Amygdala (tissue), 56 donors: ENCODE measurements at regions not wholly inside any gene's neighbourhood (a gene's known extent, or its start where the extent isn't known, plus 50 kb on each side); places are given as distances from the start of the nearest gene placed in this dataset.
"Not testable (repeated sequence)": the region's sequence is repeated elsewhere in the genome, so short reads cannot be mapped to it uniquely, and the experiment has no call there.

Experiments used
- DNase-seq, 56 donors: peaks; one replicate each; lab custom pipeline; 2025; lab: John Stamatoyannopoulos, UW

DNA sequence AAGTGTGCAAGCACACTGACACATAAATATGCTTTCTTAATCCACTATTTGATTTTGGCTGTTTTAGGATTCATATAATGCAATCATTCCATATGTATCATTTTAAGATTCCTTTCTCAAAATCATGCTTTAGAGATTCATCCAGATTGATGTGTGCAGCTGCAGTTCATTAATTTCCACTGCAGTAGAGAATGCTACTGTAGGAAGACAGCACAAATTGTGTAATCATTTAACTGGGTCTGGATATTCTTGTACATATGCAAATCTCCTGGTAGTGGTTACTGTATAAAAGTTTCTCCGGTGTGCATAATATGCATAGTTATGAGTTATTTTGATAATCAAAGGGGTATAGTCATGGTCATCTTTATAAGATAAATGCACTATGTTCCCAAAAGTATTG lies 502.5 kb upstream of the ACVR2A start:
- DNase-seq = no peak

DNA sequence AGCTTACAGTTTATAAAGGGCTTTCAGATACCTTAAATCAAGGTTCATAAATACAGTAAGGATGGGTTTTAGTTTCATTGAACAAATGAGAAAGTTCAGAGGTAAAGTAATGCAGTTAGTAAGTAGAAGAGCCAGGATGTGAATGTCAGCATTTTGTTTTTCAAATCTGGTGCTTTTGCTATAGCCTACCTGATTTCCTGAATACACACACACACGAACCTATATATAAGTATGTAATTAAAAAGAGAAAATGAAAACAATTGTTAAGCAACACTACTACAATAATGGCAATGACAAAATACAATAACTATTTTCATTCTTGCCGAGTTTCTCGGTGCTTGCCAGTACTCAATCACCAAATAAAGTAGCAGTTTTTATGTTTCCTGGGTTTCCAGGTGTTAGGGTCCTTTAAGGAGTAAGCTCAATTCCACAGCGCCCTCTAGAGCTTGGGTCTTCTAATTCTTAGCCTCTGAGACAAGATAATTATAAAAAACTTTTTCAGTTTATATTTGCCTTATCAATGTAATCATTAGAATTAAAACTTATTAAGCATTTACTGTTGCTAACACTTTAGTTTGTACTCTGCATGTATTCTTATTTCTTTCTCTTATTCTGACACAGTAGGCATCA lies 512.9 kb upstream of the ACVR2A start:
- DNase-seq = peak in 2 of 56 donors; percentile 4 to 25

GRCh38 chr2:147330925-147331324 lies 513.9 kb upstream of the ACVR2A start:
- no peak for DNase-seq

DNA sequence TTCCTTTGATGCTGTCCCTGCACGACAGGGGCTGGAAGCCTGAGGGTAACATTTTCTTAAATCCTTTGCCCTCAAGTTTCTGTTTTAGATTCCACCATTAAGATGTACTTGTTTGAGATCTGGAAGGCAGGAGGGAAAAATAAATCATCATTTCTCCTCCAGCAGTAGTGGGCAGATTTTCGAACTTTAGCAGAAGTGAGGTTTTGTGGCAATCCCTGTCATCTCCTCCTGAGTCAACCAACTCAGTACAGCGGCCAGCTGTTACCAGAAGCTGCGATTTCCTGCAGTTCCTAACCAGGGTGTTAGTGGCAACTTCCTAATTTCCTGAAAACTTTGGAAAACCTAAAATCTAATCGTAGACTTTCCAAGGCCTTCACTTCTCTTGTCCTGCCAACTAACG lies 517.2 kb upstream of the ACVR2A start:
- DNase-seq = no peak

- no peak for DNase-seq
Observed at GRCh38 chr2:147325990-147326389, 518.8 kb upstream of the ACVR2A start.

DNA sequence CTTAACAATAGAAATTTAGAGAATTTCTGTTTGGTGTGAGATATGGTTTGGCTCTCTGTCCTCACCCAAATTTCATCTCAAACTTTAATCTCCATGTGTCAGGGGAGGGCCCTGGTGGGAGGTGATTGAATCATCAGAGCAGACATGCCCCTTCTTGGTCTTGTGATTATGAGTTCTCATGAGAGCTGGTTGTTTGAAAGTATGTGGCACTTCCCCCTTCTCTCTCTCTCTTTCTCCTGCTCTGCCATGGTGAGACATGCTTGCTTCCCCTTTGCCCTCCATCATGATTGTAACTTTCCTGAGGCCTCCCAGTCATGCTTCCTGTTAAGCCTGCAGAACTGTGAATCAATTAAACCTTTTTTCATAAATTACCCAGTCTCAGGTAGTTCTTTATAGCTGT lies 524.7 kb upstream of the ACVR2A start:
- DNase-seq = no peak

DNA sequence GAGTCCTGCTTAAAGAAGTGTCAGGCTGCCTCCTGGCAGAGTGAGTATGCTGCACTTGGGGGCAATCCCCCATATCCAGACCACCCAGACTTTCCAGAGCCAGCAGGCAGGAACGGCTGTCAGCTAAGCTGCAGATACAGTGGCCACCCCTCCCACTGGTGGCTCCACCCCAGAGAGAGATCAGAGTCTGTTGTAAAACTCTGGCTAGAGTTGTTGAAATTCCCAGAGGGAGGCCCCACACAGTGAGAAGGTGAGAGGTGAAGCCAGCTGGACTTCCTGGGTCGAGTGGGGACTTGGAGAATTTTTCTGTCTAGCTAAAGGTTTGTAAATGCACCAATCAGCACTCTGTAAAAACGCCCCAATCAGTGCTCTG lies 533.8 kb upstream of the ACVR2A start:
- DNase-seq = no peak

GRCh38 chr2:147310335-147311057 lies 534.3 kb upstream of the ACVR2A start:
- no peak for DNase-seq

- no peak for DNase-seq
Observed at GRCh38 chr2:147297820-147298219, 547.0 kb upstream of the ACVR2A start.

DNA sequence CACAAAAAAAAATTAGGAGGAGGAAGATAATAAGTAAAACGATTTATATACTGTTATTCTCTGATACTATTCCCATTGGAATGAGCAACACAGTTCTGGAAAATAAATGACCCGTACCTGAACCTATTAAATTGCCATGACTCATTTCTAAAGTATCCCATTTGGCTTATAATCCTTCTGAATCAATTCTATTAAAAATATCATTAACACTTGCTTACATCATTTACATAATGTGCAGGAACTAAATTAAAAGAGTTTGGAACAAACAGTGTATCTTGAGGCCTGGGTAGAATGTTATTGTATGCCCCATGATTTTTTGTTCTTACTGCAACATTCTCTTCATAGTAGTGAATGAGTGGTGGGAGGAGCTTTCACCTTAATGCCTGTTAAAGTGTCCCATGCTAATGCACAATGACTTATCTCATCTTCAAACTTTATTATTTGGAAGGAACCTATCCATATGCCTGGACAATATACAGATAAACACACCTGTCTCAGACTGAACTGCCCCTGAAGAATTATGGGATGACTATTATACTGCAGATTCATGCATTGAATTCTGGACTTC lies 549.9 kb upstream of the ACVR2A start:
- no peak for DNase-seq

- DNase-seq = no peak
Observed at GRCh38 chr2:147293991-147294824, 550.6 kb upstream of the ACVR2A start.

DNA sequence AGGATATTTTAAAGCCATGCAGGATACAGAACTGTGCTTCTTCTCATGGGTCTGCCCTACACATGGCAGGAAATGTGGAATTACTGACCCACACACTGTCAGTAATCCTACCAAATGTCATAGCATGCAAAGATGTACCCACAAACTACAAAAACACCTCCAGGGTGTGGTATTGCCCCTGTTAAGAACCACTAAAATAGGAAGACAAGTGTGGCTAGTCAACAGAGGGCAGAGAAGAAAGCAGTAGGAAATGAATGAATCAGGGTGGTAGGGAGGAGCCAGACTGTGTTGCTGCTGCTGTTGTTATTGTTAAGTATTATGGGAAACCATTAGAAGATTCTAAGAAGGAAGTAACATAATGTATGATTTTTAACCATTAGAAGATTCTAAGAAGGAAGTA lies 556.7 kb upstream of the ACVR2A start:
- no peak for DNase-seq

DNA sequence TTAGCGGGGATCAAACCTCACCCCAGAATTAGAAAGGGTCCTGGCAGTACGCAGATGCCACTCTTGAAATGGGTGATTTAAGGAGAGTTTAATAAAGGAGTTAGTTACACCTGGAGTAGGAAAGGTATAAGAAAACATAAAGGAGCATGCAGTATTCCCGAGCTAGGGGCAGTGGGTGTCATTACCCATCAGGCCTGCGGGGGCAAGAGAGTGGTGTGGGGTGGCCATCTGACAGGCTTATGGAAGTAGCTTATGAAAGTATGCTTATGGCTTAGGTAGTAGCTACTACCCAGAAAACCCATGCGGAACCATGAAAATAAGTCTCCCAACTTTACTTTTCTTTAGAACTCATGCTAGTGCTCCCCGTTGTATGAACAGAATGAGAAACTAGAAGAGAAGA lies 568.9 kb upstream of the ACVR2A start:
- DNase-seq = no peak

DNA sequence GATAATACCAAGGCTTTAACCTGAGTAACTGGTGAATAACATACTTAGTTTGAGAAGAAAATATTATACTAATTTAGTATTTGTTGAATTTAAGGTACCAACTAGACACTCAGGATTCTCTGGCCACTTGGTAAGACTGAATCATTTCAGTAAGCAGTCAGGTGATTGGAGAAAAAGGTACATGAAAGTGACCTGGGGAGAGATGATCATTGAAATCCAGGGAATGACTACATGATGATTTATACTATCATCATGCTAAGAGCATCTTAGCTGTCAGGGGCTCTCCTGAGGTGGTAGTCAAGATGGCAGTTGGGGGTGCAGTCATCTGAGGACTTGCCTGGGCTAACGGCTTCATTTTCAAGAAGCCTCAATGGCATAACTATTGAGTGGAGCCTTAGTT lies 571.2 kb upstream of the ACVR2A start:
- no peak for DNase-seq

DNA sequence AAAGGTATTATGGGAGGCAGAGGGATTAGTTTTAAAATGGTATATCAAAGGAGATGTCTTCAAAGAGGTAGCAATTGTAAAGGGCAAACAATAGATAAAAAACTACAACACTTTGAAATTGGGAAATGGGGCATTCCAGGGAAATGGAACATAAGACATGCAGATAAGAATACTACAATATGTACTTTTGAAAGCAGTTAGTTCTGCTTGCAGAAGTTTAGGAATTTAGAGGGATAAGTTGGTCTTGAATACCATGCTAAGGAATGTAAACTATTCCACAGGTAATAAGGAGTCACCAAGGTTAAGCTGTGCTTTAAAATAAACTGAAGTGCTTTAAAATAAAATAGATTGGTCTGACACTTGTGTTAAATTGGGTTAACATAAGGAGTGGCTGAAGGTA lies 571.7 kb upstream of the ACVR2A start:
- DNase-seq = no peak

DNA sequence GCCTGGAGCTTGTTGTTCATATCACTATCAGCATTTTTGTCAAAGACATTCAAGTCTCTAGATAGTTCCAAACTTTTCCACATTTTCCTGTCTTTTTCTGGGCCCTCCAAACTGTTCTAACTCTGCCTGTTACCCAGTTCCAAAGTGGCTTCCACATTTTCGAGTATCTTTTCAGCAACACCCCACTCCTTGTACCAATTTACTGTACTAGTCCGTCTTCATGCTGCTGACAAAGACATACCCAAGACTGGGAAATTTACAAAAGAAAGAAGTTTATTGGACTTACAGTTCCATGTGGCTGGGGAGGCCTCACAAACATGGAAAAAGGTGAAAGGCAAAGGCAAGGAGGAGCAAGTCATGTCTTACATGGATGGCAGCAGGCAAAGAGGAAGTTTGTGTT lies 575.2 kb upstream of the ACVR2A start:
- not testable (repeated sequence) for DNase-seq

- DNase-seq = no peak
Observed at GRCh38 chr2:147260241-147260640, 584.6 kb upstream of the ACVR2A start.

GRCh38 chr2:147255812-147256211 lies 589.0 kb upstream of the ACVR2A start:
- peak in 42 of 56 donors; percentile 1 to 73 (median 18) for DNase-seq

DNA sequence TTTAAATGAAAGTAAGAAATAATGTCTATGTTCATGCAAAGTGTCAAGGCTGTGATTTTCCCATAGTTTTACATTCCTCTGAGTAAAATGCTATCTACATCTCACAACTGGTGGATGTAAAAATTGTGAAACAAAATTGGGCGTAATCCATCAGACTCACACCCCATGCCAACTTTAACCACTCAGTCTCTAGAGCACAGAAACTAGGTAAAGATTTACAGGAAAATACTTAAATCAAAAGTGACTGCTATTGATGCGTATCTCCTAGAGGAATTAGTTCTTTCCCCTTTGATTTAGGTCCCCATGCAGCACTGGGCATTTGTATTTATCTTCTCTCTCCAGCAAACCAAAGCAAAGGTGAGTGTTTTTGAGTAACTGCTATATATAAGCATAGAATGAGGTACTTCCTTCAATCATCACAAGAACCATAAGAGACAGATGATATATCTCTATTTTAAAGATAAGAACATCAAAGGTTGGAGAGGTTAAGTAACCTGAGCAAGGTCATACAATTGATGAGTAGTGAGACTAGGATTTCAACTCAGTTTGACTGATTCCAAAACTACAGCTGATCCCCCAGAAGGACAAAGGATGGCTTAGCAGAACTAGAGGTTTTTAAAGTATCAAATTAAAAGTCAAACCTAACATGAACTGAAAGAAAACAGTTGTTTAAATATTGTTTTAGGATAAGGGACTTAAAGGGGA lies 594.0 kb upstream of the ACVR2A start:
- no peak for DNase-seq

GRCh38 chr2:147247749-147248148 lies 597.1 kb upstream of the ACVR2A start:
- no peak for DNase-seq

- DNase-seq = no peak
Observed at GRCh38 chr2:147242445-147242844, 602.4 kb upstream of the ACVR2A start.
